Lower leg skin (tissue), 4 donors: ENCODE measurements at regions not wholly inside any gene's neighbourhood (a gene's known extent, or its start where the extent isn't known, plus 50 kb on each side); places are given as distances from the start of the nearest gene placed in this dataset.

Source experiments
- DNase-seq, 2 donors: peaks; one replicate each; pipeline ENCODE4 v3.0.0-alpha.2; 2019; ENCODE audit warnings: low spot score in 2 of 2
- H3K4me3 ChIP-seq: fragments of 200-600 bp; sonication (generic); 2 replicates; pipeline ENCODE4 v1.5.1; 2017; ENCODE audit warnings: mild to moderate bottlenecking, low read depth; ENCODE audit not compliant: poor library complexity, severe bottlenecking
- POLR2A ChIP-seq, 2 donors: fragments of 450-650 bp; IDR thresholded peaks; one replicate each; pipeline ENCODE4 v1.6.1; 2016 to 2017; ENCODE audit warnings: antibody characterized with exemption in 2 of 2, mild to moderate bottlenecking in 1 of 2, moderate library complexity in 1 of 2
- WGBS, 2 donors: methylation state at CpG; one replicate each; pipeline ENCODE4 v1.1.5; 2018; 5-methylcytosine and 5-hydroxymethylcytosine counted together
- intact Hi-C: fragments of 100-400 bp; cut with DNase I; formaldehyde crosslinking; loops from one replicate; pipeline ENCODE4 v1.15.0; 2023; ENCODE audit warnings: low total_unique reads
- TF ChIP-seq, protein P1 (sequence below), 3 donors: fragments of 450-650 bp; IDR thresholded peaks; one replicate each; pipeline ENCODE4 v1.5.1; 2016; ENCODE audit warnings: antibody characterized with exemption in 3 of 3, mild to moderate bottlenecking in 3 of 3, moderate library complexity in 2 of 3

DNA sequence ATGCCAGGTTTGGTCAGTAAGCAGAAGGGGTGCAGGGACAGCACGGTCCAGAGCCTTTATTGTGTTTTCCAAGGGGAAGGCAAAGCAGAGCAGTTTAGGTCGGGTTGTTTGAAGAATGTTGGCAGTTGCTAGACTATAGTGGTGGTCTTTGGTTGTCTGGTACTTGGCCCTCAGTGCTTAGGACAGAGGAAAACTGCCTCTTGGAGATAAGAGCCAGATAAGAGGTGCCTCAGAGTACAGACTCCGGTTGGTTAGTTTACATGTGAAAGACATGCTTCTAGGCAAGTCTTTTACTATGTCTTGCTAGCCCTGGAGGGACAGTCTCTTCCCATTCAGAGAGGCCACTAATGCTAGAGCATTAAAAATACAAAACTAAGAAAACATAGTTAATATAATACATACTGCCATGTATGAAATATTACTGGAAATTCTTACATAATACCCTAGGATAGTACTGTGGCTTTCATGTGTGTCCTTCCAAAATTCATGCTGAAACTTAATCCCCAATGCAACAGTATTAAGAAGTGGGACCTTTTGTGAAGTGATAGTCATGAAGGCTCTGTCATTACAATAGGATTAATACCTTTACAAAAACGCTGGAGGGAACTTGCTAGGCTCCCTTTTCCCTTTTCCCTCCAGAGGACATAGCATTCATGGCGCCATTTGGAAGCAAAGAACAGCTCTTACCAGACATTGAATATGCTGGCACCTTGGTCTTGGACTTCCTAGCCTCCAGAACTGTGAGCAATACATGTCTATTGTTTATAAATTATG lies 280.4 kb downstream of the TMEM167A start:
- 73 to 78% methylated on average over 5 of the region's 5 CpGs for WGBS, 2 donors
- no peak for DNase-seq
- no peak for TF ChIP-seq POLR2A (IDR thresholded peaks at IDR 0.05)
- TF ChIP-seq, protein P1, sequence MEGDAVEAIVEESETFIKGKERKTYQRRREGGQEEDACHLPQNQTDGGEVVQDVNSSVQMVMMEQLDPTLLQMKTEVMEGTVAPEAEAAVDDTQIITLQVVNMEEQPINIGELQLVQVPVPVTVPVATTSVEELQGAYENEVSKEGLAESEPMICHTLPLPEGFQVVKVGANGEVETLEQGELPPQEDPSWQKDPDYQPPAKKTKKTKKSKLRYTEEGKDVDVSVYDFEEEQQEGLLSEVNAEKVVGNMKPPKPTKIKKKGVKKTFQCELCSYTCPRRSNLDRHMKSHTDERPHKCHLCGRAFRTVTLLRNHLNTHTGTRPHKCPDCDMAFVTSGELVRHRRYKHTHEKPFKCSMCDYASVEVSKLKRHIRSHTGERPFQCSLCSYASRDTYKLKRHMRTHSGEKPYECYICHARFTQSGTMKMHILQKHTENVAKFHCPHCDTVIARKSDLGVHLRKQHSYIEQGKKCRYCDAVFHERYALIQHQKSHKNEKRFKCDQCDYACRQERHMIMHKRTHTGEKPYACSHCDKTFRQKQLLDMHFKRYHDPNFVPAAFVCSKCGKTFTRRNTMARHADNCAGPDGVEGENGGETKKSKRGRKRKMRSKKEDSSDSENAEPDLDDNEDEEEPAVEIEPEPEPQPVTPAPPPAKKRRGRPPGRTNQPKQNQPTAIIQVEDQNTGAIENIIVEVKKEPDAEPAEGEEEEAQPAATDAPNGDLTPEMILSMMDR (IDR thresholded peaks at IDR 0.05): no peak
- intact Hi-C loops: no loop called here
- no peak overlapping the region for H3K4me3 ChIP-seq

GRCh38 chr5:82794876-82795275 lies 282.3 kb downstream of the TMEM167A start:
- H3K4me3 ChIP-seq: no peak overlapping the region
- no peak for DNase-seq
- intact Hi-C loops: no loop called here
- 85 to 97% methylated on average over 2 of the region's 2 CpGs for WGBS, 2 donors
- TF ChIP-seq, protein P1 (IDR thresholded peaks at IDR 0.05): no peak
- TF ChIP-seq POLR2A (IDR thresholded peaks at IDR 0.05): no peak

- no peak for DNase-seq
- H3K4me3 ChIP-seq: no peak overlapping the region
- intact Hi-C loops: no loop called here
- no peak for TF ChIP-seq POLR2A (IDR thresholded peaks at IDR 0.05)
- TF ChIP-seq, protein P1 (IDR thresholded peaks at IDR 0.05): no peak
- 68 to 81% methylated on average over 4 of the region's 4 CpGs for WGBS, 2 donors
These were observed 283.3 kb downstream of the TMEM167A start for GRCh38 chr5:82793808-82794419.

GRCh38 chr5:82792096-82792495 lies 285.1 kb downstream of the TMEM167A start:
- no peak for TF ChIP-seq POLR2A (IDR thresholded peaks at IDR 0.05)
- TF ChIP-seq, protein P1 (IDR thresholded peaks at IDR 0.05): no peak
- 44 to 49% methylated on average over 1 of the region's 1 CpG for WGBS, 2 donors
- no peak for DNase-seq
- no peak overlapping the region for H3K4me3 ChIP-seq
- intact Hi-C loops: no loop called here

DNA sequence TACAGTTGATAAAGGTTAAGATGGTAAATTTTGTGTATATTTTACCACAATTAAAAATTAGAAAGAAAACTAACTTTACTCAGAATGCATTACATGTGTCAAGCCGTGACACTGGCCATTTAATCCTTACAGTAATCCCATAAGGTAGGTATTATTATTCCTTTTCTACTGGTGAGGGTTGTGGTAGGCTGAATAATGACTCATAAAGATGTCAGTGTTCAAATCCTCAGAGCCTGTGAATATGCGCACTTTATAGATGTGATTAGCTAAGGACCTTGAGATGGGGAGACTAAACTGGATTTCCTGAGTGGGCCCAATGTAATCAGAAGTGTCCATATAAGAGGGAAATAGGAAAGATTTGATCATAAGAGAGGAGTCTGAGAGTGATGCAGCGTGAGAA lies 288.1 kb downstream of the TMEM167A start:
- intact Hi-C loops: no loop called here
- DNase-seq: no peak
- H3K4me3 ChIP-seq: no peak overlapping the region
- no peak for TF ChIP-seq POLR2A (IDR thresholded peaks at IDR 0.05)
- TF ChIP-seq, protein P1 (IDR thresholded peaks at IDR 0.05): no peak
- WGBS, 2 donors: 94% methylated on average over 3 of the region's 3 CpGs
